ENCODE measurements at regions not wholly inside any gene's neighbourhood (a gene's known extent, or its start where the extent isn't known, plus 50 kb on each side); places are given as distances from the start of the nearest gene placed in this dataset.

DNA sequence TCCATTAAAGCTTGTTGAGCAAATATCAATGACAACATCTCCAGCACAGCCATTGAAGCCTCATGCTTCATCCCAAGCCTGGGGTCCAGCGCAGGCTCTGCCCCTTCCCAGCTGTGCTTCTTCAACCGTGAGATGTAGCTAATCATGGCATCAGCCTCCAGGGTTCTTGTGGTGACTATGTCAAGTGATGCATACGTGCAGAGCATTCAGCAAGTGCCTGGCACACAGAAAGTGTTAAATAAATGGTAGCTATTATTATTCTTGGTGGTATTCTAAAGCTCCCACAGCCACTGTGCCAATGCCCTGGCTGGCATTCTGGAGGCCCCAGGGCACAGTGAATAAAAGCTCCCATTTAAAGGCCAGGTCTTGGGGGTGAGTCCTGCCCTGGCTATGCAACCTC lies 146.6 kb downstream of the WDR11 start:
- 47 to 80% methylated on average over 3 of the region's 3 CpGs for WGBS, 2 donors

DNA sequence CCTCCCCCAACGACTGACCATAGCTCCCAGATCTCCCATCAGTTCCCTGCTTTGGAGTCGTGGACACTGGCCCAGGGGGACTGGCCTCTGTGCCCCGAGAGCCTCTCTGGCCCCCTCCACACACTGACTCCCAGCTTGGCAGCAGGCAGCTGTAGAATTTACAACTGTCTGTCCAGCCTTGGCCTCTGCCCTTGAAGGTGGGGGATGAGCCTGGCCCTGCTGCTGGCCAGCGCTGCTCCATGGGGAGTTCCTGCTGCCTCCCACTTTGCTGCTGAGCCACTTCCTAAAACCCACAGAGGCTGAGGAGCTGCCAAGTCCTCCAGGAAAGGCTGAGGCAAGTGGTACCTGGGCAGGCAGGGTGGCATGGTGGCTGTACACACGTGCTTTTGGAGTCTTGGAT lies 147.1 kb downstream of the WDR11 start:
- intact Hi-C loops (cut with DNase I) = no loop called here
- TF ChIP-seq CTCF (IDR thresholded peaks at IDR 0.05) (no peak), POLR2A (IDR thresholded peaks at IDR 0.05) (no peak)
- no peak overlapping the region for H3K4me3 ChIP-seq
- no peaks in the 10 kb centered on the region for H3K36me3 ChIP-seq
- peaks cover 0 to 5% (median 0%) of the 10 kb centered on the region in 4 donors for H3K27me3 ChIP-seq
- H3K9me3 ChIP-seq = no peaks in the 10 kb centered on the region
- no peak for DNase-seq
- H3K4me1 ChIP-seq = peaks cover 0 to 8% (median 0%) of the 10 kb centered on the region in 3 donors
- no peak overlapping the region for H3K27ac ChIP-seq
- WGBS, 2 donors = 69 to 82% methylated on average over 2 to 3 of the region's 5 CpGs

More for the DNA sequence above, 146.6 kb downstream of the WDR11 start:
- H3K4me1 ChIP-seq = peaks cover 0 to 8% (median 0%) of the 10 kb centered on the region in 3 donors
- DNase-seq = no peak
- H3K36me3 ChIP-seq = no peaks in the 10 kb centered on the region
- no peak overlapping the region for H3K4me3 ChIP-seq
- no peak overlapping the region for H3K27ac ChIP-seq
- H3K9me3 ChIP-seq = no peaks in the 10 kb centered on the region
- TF ChIP-seq CTCF (IDR thresholded peaks at IDR 0.05) (no peak), POLR2A (IDR thresholded peaks at IDR 0.05) (no peak)
- H3K27me3 ChIP-seq = peaks cover 0 to 5% (median 0%) of the 10 kb centered on the region in 4 donors
- intact Hi-C loops (cut with DNase I) = no loop called here

DNA sequence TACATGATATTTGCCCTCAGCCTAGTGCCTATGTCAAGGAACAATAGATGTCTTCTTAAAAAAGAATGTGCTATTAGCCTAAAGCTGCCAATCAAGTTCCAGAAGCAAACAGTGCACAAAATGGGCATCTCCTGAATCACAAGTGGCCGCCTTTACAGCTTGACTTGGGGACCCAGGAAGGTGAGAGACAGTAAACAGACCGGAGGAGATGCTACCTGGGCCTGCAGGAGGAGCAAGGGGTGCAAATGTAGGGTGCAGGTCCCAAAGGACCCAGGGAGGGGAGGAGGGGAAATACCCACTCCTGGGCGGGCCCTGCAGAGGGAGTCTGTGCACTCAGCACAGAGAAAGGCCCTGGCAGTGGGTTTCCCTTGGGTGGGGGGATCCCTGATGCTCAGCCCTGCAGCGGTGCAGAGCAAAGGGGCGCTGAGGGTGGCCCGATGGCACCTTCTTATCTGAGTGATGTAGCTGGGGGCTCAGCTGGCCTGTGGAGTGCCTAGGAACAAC lies 147.7 kb downstream of the WDR11 start:
- H3K4me1 ChIP-seq = peaks cover 0 to 8% (median 0%) of the 10 kb centered on the region in 3 donors
- no peak overlapping the region for H3K4me3 ChIP-seq
- TF ChIP-seq POLR2A (IDR thresholded peaks at IDR 0.05) = no peak
- no peak for TF ChIP-seq CTCF (IDR thresholded peaks at IDR 0.05)
- no peak for DNase-seq
- intact Hi-C loops (cut with DNase I) = no loop called here
- no peaks in the 10 kb centered on the region for H3K9me3 ChIP-seq
- H3K27ac ChIP-seq = no peak overlapping the region
- 85 to 87% methylated on average over 6 of the region's 6 CpGs for WGBS, 2 donors
- H3K36me3 ChIP-seq = no peaks in the 10 kb centered on the region
- H3K27me3 ChIP-seq = peaks cover 0 to 5% (median 0%) of the 10 kb centered on the region in 4 donors

- DNase-seq = no peak
- WGBS, 2 donors = 84 to 93% methylated on average over 3 to 6 of the region's 6 CpGs
These were observed 148.7 kb downstream of the WDR11 start for GRCh38 chr10:120999868-121000267.

More at GRCh38 chr10:120999868-121000267, 148.7 kb downstream of the WDR11 start:
- Histone ChIP-seq H3K27ac (no peak overlapping the region), H3K9me3 (peaks cover 0 to 4% (median under 1%) of the 10 kb centered on the region in 3 donors), H3K36me3 (no peaks in the 10 kb centered on the region), H3K27me3 (peaks cover 0 to 5% (median 0%) of the 10 kb centered on the region in 4 donors), H3K4me3 (no peak overlapping the region), H3K4me1 (peaks cover 0 to 8% (median 0%) of the 10 kb centered on the region in 3 donors)
- no peak for TF ChIP-seq CTCF (IDR thresholded peaks at IDR 0.05)
- no peak for TF ChIP-seq POLR2A (IDR thresholded peaks at IDR 0.05)
- intact Hi-C loops (cut with DNase I) = no loop called here
